SJSA1 (cell line): ENCODE measurements at regions not wholly inside any gene's neighbourhood (a gene's known extent, or its start where the extent isn't known, plus 50 kb on each side); places are given as distances from the start of the nearest gene placed in this dataset.

Experiments used
- DNase-seq, 2 experiments: peaks; one replicate each; pipeline ENCODE4 v3.0.0-alpha.2; 2015 to 2020; ENCODE audit warnings: low spot score in 2 of 2, low read depth in 1 of 2
- H3K27ac ChIP-seq: fragments of 250-450 bp; sonication (Bioruptor Pico); 2 replicates; pipeline ENCODE4 v1.5.1; 2020; ENCODE audit warnings: mild to moderate bottlenecking, moderate library complexity
- H3K27me3 ChIP-seq: fragments of 250-450 bp; sonication (Bioruptor Pico); replicated peaks from 2 replicates; pipeline ENCODE4 v1.5.1; 2020; ENCODE audit warnings: mild to moderate bottlenecking, moderate library complexity
- H3K36me3 ChIP-seq: fragments of 250-450 bp; sonication (Bioruptor Pico); 2 replicates; pipeline ENCODE4 v1.5.1; 2020; ENCODE audit warnings: mild to moderate bottlenecking
- H3K4me1 ChIP-seq: fragments of 250-450 bp; sonication (Bioruptor Pico); replicated peaks from 2 replicates; pipeline ENCODE4 v1.6.1; 2021; ENCODE audit warnings: mild to moderate bottlenecking
- H3K4me3 ChIP-seq: fragments of 250-450 bp; sonication (Bioruptor Pico); 2 replicates; pipeline ENCODE4 v1.5.1; 2020; ENCODE audit warnings: mild to moderate bottlenecking
- H3K9me3 ChIP-seq: fragments of 250-450 bp; sonication (Bioruptor Pico); replicated peaks from 2 replicates; pipeline ENCODE4 v1.5.1; 2020; ENCODE audit warnings: mild to moderate bottlenecking

- H3K4me1 ChIP-seq = no peaks in the 10 kb centered on the region
- H3K27ac ChIP-seq = no peak overlapping the region
- no peak overlapping the region for H3K4me3 ChIP-seq
- H3K27me3 ChIP-seq = no peaks in the 10 kb centered on the region
- H3K9me3 ChIP-seq = no peaks in the 10 kb centered on the region
- DNase-seq = no peak
- H3K36me3 ChIP-seq = no peaks in the 10 kb centered on the region
These were observed 205.0 kb upstream of the ADRA1D start for GRCh38 chr20:4454111-4454510.

DNA sequence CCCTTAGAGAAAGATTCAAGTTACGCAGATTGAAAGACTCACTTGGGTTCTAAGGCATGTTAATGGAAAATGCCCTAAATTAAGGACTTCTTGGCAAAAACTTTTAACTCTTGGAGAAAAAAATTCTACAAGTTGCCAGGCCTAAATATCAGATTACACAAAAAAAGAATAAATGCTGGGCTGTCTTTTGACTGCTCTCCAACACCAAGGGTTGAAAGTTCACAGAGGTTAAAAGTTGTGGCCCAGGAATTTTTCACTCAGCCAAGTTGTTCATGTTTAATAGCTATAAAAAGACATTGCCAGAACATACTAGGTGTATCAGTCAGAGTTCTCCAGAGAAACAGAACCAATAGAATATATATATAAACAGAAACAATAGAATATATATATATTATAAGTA, 204.3 kb upstream of the ADRA1D start:
- no peak for DNase-seq
- H3K4me1 ChIP-seq = no peaks in the 10 kb centered on the region
- H3K9me3 ChIP-seq = no peaks in the 10 kb centered on the region
- no peak overlapping the region for H3K27ac ChIP-seq
- no peak overlapping the region for H3K4me3 ChIP-seq
- no peaks in the 10 kb centered on the region for H3K36me3 ChIP-seq
- H3K27me3 ChIP-seq = no peaks in the 10 kb centered on the region

DNA sequence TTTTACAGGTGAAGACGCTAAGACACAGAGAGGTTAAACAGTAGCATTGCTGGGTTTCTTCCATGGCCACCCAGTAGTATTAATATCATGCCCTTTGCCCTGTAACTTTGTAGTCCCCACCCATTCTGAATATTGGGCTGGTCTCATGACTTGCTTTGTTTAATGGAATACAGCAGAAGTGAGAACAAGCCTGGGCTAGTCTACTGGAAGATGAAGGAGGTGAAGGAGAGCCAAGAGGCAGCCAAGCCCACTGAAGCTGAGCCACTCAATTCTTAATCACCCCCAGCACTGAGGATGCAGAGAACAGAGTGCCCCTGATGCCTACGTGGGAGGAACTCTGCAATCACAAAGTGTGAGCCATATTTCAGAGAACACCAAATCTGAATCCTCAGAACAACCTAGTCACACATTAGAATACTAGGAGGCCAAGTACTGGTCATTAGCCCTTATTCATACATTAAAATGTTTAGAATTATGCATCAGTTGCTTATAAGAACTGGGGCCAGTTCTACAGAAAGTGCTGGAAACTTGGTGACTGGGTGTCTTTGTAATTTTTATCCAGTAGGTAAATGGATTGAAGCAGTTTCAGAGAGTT, 202.5 kb upstream of the ADRA1D start:
- Histone ChIP-seq H3K27ac (no peak overlapping the region), H3K36me3 (no peaks in the 10 kb centered on the region), H3K27me3 (no peaks in the 10 kb centered on the region), H3K4me1 (no peaks in the 10 kb centered on the region), H3K4me3 (no peak overlapping the region), H3K9me3 (no peaks in the 10 kb centered on the region)
- DNase-seq = no peak

- H3K36me3 ChIP-seq = no peaks in the 10 kb centered on the region
- no peak overlapping the region for H3K27ac ChIP-seq
- no peaks in the 10 kb centered on the region for H3K27me3 ChIP-seq
- H3K9me3 ChIP-seq = no peaks in the 10 kb centered on the region
- no peak overlapping the region for H3K4me3 ChIP-seq
- no peak for DNase-seq
- H3K4me1 ChIP-seq = peaks cover 9% of the 10 kb centered on the region
These were observed 201.0 kb upstream of the ADRA1D start for GRCh38 chr20:4449957-4450715.

DNA sequence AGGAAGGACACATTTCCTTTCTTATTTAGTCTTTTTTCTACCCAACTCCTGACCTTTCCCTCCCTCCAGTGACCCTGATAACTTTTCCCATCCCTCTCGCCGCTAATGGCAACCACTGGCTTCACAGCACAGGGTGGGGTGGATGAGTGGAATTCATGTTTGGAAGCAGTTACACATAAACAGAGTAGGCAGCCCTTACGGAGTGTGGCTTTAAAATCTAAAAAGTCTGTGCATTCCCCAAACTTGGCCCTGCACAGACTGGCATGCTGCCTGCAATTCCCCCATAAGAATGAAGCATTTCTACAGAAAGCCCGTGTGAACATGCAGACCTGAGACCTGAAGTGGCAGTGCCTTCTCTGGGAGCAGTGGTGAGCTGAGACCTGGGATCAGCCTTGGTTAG, 196.7 kb upstream of the ADRA1D start:
- no peak for DNase-seq
- H3K9me3 ChIP-seq = no peaks in the 10 kb centered on the region
- H3K27me3 ChIP-seq = no peaks in the 10 kb centered on the region
- H3K4me1 ChIP-seq = peaks cover 39% of the 10 kb centered on the region
- no peak overlapping the region for H3K4me3 ChIP-seq
- H3K36me3 ChIP-seq = no peaks in the 10 kb centered on the region
- peak overlapping the region; percentile 88; the same call in 1 of the 2 replicates for H3K27ac ChIP-seq

GRCh38 chr20:4445331-4445730, 196.2 kb upstream of the ADRA1D start:
- Histone ChIP-seq H3K9me3 (no peaks in the 10 kb centered on the region), H3K4me1 (peaks cover 39% of the 10 kb centered on the region), H3K36me3 (no peaks in the 10 kb centered on the region), H3K27me3 (no peaks in the 10 kb centered on the region), H3K4me3 (no peak overlapping the region), H3K27ac (peak overlapping the region; percentile 88)
- DNase-seq = no peak

- peak; percentile 58 to 86 for DNase-seq
- no peaks in the 10 kb centered on the region for H3K9me3 ChIP-seq
- H3K27me3 ChIP-seq = no peaks in the 10 kb centered on the region
- H3K36me3 ChIP-seq = no peaks in the 10 kb centered on the region
- H3K4me1 ChIP-seq = peaks cover 39% of the 10 kb centered on the region
- peak overlapping the region; percentile 88 for H3K27ac ChIP-seq
- H3K4me3 ChIP-seq = no peak overlapping the region
These were observed 195.3 kb upstream of the ADRA1D start for GRCh38 chr20:4444404-4444803.

DNA sequence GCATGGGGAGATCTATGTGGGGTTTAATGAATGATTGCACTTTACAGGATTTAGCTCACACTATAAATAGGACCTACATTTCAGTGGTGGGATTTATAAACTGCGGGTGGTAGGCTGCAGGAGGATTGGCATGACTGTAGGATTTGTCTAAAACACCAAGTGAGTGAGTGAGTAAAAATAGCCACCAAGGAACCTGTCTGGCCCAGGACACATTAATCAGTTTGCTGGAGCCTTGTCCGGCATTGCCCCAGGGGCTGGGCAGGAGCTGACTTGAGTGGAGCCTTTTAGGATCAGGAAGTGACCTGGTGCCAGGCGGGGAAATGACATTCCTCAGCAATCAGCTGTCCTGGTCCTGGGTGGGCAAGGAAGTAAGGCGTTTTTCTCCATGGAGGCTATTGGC, 193.9 kb upstream of the ADRA1D start:
- H3K9me3 ChIP-seq = no peaks in the 10 kb centered on the region
- peak overlapping the region; percentile 88 for H3K27ac ChIP-seq
- no peak for DNase-seq

DNA sequence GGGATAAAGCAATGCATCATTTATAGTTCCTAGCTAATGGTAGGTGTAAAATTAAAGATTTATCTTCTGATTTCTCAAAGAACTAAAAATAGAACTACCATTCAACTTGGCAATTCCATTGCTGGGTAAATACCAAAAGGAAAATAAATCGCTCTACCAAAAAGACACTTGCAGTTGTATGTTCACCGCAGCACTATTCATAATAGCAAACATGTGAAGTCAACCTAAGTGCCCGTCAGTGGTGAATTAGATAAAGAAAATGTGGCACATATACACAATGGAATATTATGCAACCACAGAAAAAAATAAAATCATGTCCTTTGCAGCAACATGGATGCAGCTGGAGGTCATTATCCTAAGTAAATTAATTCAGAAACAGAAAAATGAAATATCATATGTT, 192.8 kb upstream of the ADRA1D start:
- no peak for DNase-seq
- Histone ChIP-seq H3K9me3 (no peaks in the 10 kb centered on the region), H3K4me1 (peaks cover 39% of the 10 kb centered on the region), H3K27me3 (no peaks in the 10 kb centered on the region), H3K27ac (no peak overlapping the region), H3K4me3 (no peak overlapping the region), H3K36me3 (no peaks in the 10 kb centered on the region)

More for the DNA sequence above, 193.9 kb upstream of the ADRA1D start:
- H3K4me3 ChIP-seq = no peak overlapping the region
- H3K27me3 ChIP-seq = no peaks in the 10 kb centered on the region
- peaks cover 39% of the 10 kb centered on the region for H3K4me1 ChIP-seq
- no peaks in the 10 kb centered on the region for H3K36me3 ChIP-seq

GRCh38 chr20:4441191-4441590, 192.1 kb upstream of the ADRA1D start:
- Histone ChIP-seq H3K4me3 (no peak overlapping the region), H3K4me1 (peaks cover 39% of the 10 kb centered on the region), H3K36me3 (no peaks in the 10 kb centered on the region), H3K9me3 (no peaks in the 10 kb centered on the region), H3K27ac (no peak overlapping the region), H3K27me3 (no peaks in the 10 kb centered on the region)
- no peak for DNase-seq

- Histone ChIP-seq H3K36me3 (no peaks in the 10 kb centered on the region), H3K27me3 (no peaks in the 10 kb centered on the region), H3K27ac (no peak overlapping the region), H3K4me1 (peaks cover 40% of the 10 kb centered on the region), H3K4me3 (no peak overlapping the region), H3K9me3 (no peaks in the 10 kb centered on the region)
- no peak for DNase-seq
These were observed 190.4 kb upstream of the ADRA1D start for GRCh38 chr20:4439461-4439860.

GRCh38 chr20:4437131-4437530, 188.0 kb upstream of the ADRA1D start:
- no peak overlapping the region for H3K4me3 ChIP-seq
- H3K4me1 ChIP-seq = peaks cover 20% of the 10 kb centered on the region
- no peak for DNase-seq
- H3K27ac ChIP-seq = no peak overlapping the region
- no peaks in the 10 kb centered on the region for H3K27me3 ChIP-seq
- no peaks in the 10 kb centered on the region for H3K9me3 ChIP-seq
- H3K36me3 ChIP-seq = no peaks in the 10 kb centered on the region

- Histone ChIP-seq H3K27ac (no peak overlapping the region), H3K9me3 (no peaks in the 10 kb centered on the region), H3K4me1 (peaks cover 20% of the 10 kb centered on the region), H3K4me3 (no peak overlapping the region), H3K36me3 (no peaks in the 10 kb centered on the region), H3K27me3 (no peaks in the 10 kb centered on the region)
- no peak for DNase-seq
These were observed 186.8 kb upstream of the ADRA1D start for GRCh38 chr20:4435671-4436455.

- no peak overlapping the region for H3K27ac ChIP-seq
- no peaks in the 10 kb centered on the region for H3K36me3 ChIP-seq
- peaks cover 20% of the 10 kb centered on the region for H3K4me1 ChIP-seq
- no peaks in the 10 kb centered on the region for H3K27me3 ChIP-seq
- DNase-seq = peak in 1 of 2 experiments; percentile 38
- H3K4me3 ChIP-seq = no peak overlapping the region
- no peaks in the 10 kb centered on the region for H3K9me3 ChIP-seq
These were observed 186.1 kb upstream of the ADRA1D start for GRCh38 chr20:4435225-4435624.
